ENCODE measurements at regions not wholly inside any gene's neighbourhood (a gene's known extent, or its start where the extent isn't known, plus 50 kb on each side); places are given as distances from the start of the nearest gene placed in this dataset.

DNA sequence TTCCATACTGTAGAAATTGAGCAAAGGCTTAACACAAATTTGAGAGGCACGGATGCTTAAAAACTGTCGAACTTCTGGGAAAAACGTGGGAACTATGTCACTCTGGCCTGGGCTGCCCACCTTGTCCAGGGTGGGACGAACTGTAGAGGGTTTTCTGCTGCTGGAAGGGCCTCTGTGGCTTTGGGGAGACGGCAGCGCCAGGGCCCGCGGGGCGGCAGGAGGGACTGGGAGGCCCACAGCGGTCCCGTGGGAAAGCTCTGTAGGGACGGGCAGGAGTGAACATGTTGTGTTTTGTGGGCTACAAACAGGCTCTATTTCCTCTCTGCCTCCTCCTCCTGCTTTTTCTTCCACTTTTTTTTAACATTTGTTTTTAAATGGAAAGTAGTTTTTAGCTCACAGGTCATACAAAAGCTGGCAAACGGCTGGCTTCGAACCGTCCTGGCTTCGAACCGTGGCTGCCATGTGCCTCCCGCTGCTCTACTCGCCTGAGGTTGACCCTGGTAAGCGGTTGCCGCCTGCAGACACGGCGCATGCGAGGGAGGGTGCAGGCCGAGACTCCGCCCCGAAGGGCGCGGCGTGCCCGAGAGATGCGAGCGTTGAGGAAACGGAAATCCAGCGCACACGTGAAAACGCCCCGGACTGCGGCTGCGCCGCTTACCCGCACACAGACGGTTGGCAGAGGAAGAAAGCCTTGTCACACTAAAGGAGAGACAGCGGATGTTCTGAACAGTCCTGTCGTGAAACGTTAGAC lies 382.3 kb upstream of the ZFP42 start:
- no peak for TF ChIP-seq NR2C2 (CRISPR knock-in tag; IDR thresholded peaks at IDR 0.05; ENCODE audit: borderline replicate concordance)
- TF ChIP-seq AGO1 (IDR thresholded peaks at IDR 0.05; ENCODE audit: low read depth, low read length, poor library complexity, severe bottlenecking): no peak
- no peak for TF ChIP-seq TFE3 (CRISPR knock-in tag; IDR thresholded peaks at IDR 0.05)
- no peak for TF ChIP-seq NFIC (IDR thresholded peaks at IDR 0.05; ENCODE audit: low read length)
- no peak for TF ChIP-seq CHD4 (IDR thresholded peaks at IDR 0.05; ENCODE audit: borderline replicate concordance, low read length)
- TF ChIP-seq ATF3 (CRISPR knock-in tag; IDR thresholded peaks at IDR 0.05): no peak
- no peak for TF ChIP-seq ZNF567 (CRISPR knock-in tag; IDR thresholded peaks at IDR 0.05; ENCODE audit: borderline replicate concordance)
- TF ChIP-seq NR3C1 (CRISPR knock-in tag; IDR thresholded peaks at IDR 0.05): no peak
- TF ChIP-seq, protein P1, sequence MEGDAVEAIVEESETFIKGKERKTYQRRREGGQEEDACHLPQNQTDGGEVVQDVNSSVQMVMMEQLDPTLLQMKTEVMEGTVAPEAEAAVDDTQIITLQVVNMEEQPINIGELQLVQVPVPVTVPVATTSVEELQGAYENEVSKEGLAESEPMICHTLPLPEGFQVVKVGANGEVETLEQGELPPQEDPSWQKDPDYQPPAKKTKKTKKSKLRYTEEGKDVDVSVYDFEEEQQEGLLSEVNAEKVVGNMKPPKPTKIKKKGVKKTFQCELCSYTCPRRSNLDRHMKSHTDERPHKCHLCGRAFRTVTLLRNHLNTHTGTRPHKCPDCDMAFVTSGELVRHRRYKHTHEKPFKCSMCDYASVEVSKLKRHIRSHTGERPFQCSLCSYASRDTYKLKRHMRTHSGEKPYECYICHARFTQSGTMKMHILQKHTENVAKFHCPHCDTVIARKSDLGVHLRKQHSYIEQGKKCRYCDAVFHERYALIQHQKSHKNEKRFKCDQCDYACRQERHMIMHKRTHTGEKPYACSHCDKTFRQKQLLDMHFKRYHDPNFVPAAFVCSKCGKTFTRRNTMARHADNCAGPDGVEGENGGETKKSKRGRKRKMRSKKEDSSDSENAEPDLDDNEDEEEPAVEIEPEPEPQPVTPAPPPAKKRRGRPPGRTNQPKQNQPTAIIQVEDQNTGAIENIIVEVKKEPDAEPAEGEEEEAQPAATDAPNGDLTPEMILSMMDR (CRISPR knock-in tag; IDR thresholded peaks at IDR 0.05): no peak
- TF ChIP-seq YY1 (IDR thresholded peaks at IDR 0.05; ENCODE audit: insufficient read depth, insufficient replicate concordance, low read depth, low read length): no peak
- TF ChIP-seq CEBPB (IDR thresholded peaks at IDR 0.05; ENCODE audit: borderline replicate concordance, low read depth, low read length): no peak
- no peak for TF ChIP-seq ZNF512B (CRISPR knock-in tag; IDR thresholded peaks at IDR 0.05; ENCODE audit: borderline replicate concordance)
